ENCODE measurements at regions not wholly inside any gene's neighbourhood (a gene's known extent, or its start where the extent isn't known, plus 50 kb on each side); places are given as distances from the start of the nearest gene placed in this dataset.

GRCh38 chr14:71688576-71688975 lies 243.7 kb upstream of the RGS6 start:
- in situ Hi-C loops (cut with MboI; ENCODE audit: low pct_unique_long_range_greater_than_20kb, low sequenced_read_pairs, unreplicated experiment): no loop called here
- no peak for TF ChIP-seq CTCF (IDR thresholded peaks at IDR 0.05; ENCODE audit: extremely low read depth, insufficient read depth, missing control alignments)
- no peak for DNase-seq (ENCODE audit: low spot score)

GRCh38 chr14:71690478-71690877 lies 241.8 kb upstream of the RGS6 start:
- TF ChIP-seq CTCF (IDR thresholded peaks at IDR 0.05; ENCODE audit: extremely low read depth, insufficient read depth, missing control alignments): no peak
- in situ Hi-C loops (cut with MboI; ENCODE audit: low pct_unique_long_range_greater_than_20kb, low sequenced_read_pairs, unreplicated experiment): no loop called here

GRCh38 chr14:71692496-71692895 lies 239.7 kb upstream of the RGS6 start:
- in situ Hi-C loops (cut with MboI; ENCODE audit: low pct_unique_long_range_greater_than_20kb, low sequenced_read_pairs, unreplicated experiment): no loop called here
- DNase-seq (ENCODE audit: low spot score): no peak
- TF ChIP-seq CTCF (IDR thresholded peaks at IDR 0.05; ENCODE audit: extremely low read depth, insufficient read depth, missing control alignments): no peak

More at GRCh38 chr14:71690478-71690877, 241.8 kb upstream of the RGS6 start:
- DNase-seq (ENCODE audit: low spot score): no peak

- no peak for DNase-seq (ENCODE audit: low spot score)
- in situ Hi-C loops (cut with MboI; ENCODE audit: low pct_unique_long_range_greater_than_20kb, low sequenced_read_pairs, unreplicated experiment): no loop called here
- no peak for TF ChIP-seq CTCF (IDR thresholded peaks at IDR 0.05; ENCODE audit: extremely low read depth, insufficient read depth, missing control alignments)
Observed at GRCh38 chr14:71693381-71693780, 238.8 kb upstream of the RGS6 start.

GRCh38 chr14:71694591-71695530 lies 237.4 kb upstream of the RGS6 start:
- no peak for TF ChIP-seq CTCF (IDR thresholded peaks at IDR 0.05; ENCODE audit: extremely low read depth, insufficient read depth, missing control alignments)
- DNase-seq (ENCODE audit: low spot score): no peak
- in situ Hi-C loops (cut with MboI; ENCODE audit: low pct_unique_long_range_greater_than_20kb, low sequenced_read_pairs, unreplicated experiment): no loop called here

- TF ChIP-seq CTCF (IDR thresholded peaks at IDR 0.05; ENCODE audit: extremely low read depth, insufficient read depth, missing control alignments): no peak
- no peak for DNase-seq (ENCODE audit: low spot score)
- in situ Hi-C loops (cut with MboI; ENCODE audit: low pct_unique_long_range_greater_than_20kb, low sequenced_read_pairs, unreplicated experiment): no loop called here
Observed at GRCh38 chr14:71695611-71696350, 236.4 kb upstream of the RGS6 start.
